GM12878 (cell line): ENCODE measurements at regions not wholly inside any gene's neighbourhood (a gene's known extent, or its start where the extent isn't known, plus 50 kb on each side); places are given as distances from the start of the nearest gene placed in this dataset.

ENCODE experiments used
- ATAC-seq: fragments of 200-7000 bp; cut with Tn5 transposase; 3 replicates; pipeline ENCODE4 v1.9.1; 2020; ENCODE audit warnings: mild to moderate bottlenecking, moderate library complexity
- BruUV-seq: library from RNA; stranded (reverse); fragments of 400-500 nt; replicated peaks from 2 replicates; lab custom pipeline; 2021; lab: Mats Ljungman, UMichigan
- CTCF ChIA-PET: fragments of 300-600 bp; sonication (Branson Sonifier 250); formaldehyde crosslinking; extraction: SDS; loops from one replicate; lab custom pipeline; 2021; ENCODE audit warnings: inconsistent platforms; lab: Yijun Ruan, JAX
- POLR2A ChIA-PET: fragments of 350-600 bp; formaldehyde crosslinking; extraction: SDS; loops from one replicate; lab custom pipeline; 2021; ENCODE audit warnings: inconsistent platforms; lab: Charles Lee
- RAD21 ChIA-PET: fragments of 300-600 bp; sonication (Branson Sonifier 250); formaldehyde crosslinking; loops from one replicate; lab custom pipeline; 2023; ENCODE audit warnings: antibody characterized with exemption; ENCODE audit not compliant: unreplicated experiment; lab: Charles Lee
- SMC1A ChIA-PET: fragments of 300-600 bp; sonication (Branson Sonifier 250); formaldehyde crosslinking; loops from one replicate; lab custom pipeline; 2023; ENCODE audit not compliant: unreplicated experiment, uncharacterized antibody; lab: Charles Lee
- DNase-seq: peaks from one replicate; pipeline ENCODE4 v3.0.0-alpha.2; 2011; ENCODE audit warnings: low read depth, low spot score
- FAIRE-seq: peaks from 3 replicates; lab custom pipeline; 2011; peaks lifted over from hg19 to GRCh38; lab: Jason Lieb, UNC
- H2AFZ ChIP-seq: 2 replicates; pipeline ENCODE4 v1.6.0; 2011; ENCODE audit warnings: low read depth, low read length, control low read depth; ENCODE audit not compliant: control insufficient read depth
- H3K27ac ChIP-seq: 2 replicates; pipeline ENCODE4 v1.5.1; 2011; ENCODE audit warnings: control low read depth; ENCODE audit not compliant: control insufficient read depth, insufficient read depth
- H3K27me3 ChIP-seq, 2 experiments: replicated peaks in 1 of 2; 2 replicates each; pipeline versions ENCODE4 v1.6.0 to v1.6.1; 2011; ENCODE audit warnings: low read length in 1 of 2; ENCODE audit not compliant: control insufficient read depth in 2 of 2, insufficient read depth in 2 of 2
- H3K36me3 ChIP-seq, 2 experiments: 2 replicates each; pipeline ENCODE4 v1.5.1; 2011; ENCODE audit warnings: low read length in 1 of 2; ENCODE audit not compliant: control insufficient read depth in 2 of 2, insufficient read depth in 2 of 2
- H3K4me1 ChIP-seq: 2 replicates; pipeline ENCODE4 v1.6.1; 2011; ENCODE audit warnings: mild to moderate bottlenecking, low read length, moderate library complexity, mixed read lengths; ENCODE audit not compliant: control insufficient read depth, insufficient read depth
- H3K4me2 ChIP-seq: 2 replicates; pipeline ENCODE4 v1.6.0; 2011; ENCODE audit warnings: control low read depth; ENCODE audit not compliant: control insufficient read depth, insufficient read depth
- H3K4me3 ChIP-seq: fragments of 200-600 bp; sonication (generic); 2 replicates; pipeline ENCODE4 v1.5.1; 2016
- H3K79me2 ChIP-seq: 2 replicates; pipeline ENCODE4 v1.6.0; 2011; ENCODE audit warnings: low read length; ENCODE audit not compliant: control insufficient read depth, insufficient read depth
- H3K9ac ChIP-seq: 2 replicates; pipeline ENCODE4 v1.8.0; 2011; ENCODE audit warnings: low read length, control low read depth, mixed read lengths; ENCODE audit not compliant: control insufficient read depth, insufficient read depth
- H3K9me3 ChIP-seq: replicated peaks from 3 replicates; pipeline ENCODE4 v1.5.1; 2011; ENCODE audit warnings: mild to moderate bottlenecking, low read length; ENCODE audit not compliant: control insufficient read depth, insufficient read depth
- H4K20me1 ChIP-seq: 2 replicates; pipeline ENCODE4 v1.6.0; 2011; ENCODE audit not compliant: control insufficient read depth, insufficient read depth
- BACH1 ChIP-seq: fragments of 450-650 bp; IDR thresholded peaks from 2 replicates; pipeline ENCODE4 v1.6.1; 2017; ENCODE audit warnings: mild to moderate bottlenecking, borderline replicate concordance
- BCLAF1 ChIP-seq: fragments of 450-650 bp; IDR thresholded peaks from 2 replicates; pipeline ENCODE4 v1.6.1; 2017; ENCODE audit warnings: antibody characterized with exemption, mild to moderate bottlenecking, moderate library complexity
- BHLHE40 ChIP-seq, 2 experiments: fragments of 450-650 bp in 1 of 2; IDR thresholded peaks; 2 replicates each; pipeline ENCODE4 v1.6.1; 2011 to 2017; ENCODE audit warnings: low read depth in 2 of 2, borderline replicate concordance in 1 of 2, improper control_type of control experiment in 1 of 2, low read length in 1 of 2, mild to moderate bottlenecking in 1 of 2
- CBX5 ChIP-seq: sonication (generic); IDR thresholded peaks from 2 replicates; pipeline ENCODE4 v1.6.1; 2016; ENCODE audit warnings: low read depth, moderate library complexity, mild to moderate bottlenecking, inconsistent platforms
- CEBPB ChIP-seq, 2 experiments: fragments of 150-350 bp in 1 of 2; IDR thresholded peaks; 2 replicates each; pipeline ENCODE4 v1.6.1; 2012 to 2014; ENCODE audit warnings: low read depth in 2 of 2, low read length in 2 of 2, borderline replicate concordance in 1 of 2, inconsistent platforms in 1 of 2
- E4F1 ChIP-seq: fragments of 450-650 bp; IDR thresholded peaks from 2 replicates; pipeline ENCODE4 v1.6.1; 2018; ENCODE audit warnings: borderline replicate concordance, mild to moderate bottlenecking; ENCODE audit not compliant: partially characterized antibody
- MTA3 ChIP-seq: IDR thresholded peaks from 2 replicates; pipeline ENCODE4 v1.6.1; 2012; ENCODE audit warnings: low read length, inconsistent platforms, borderline replicate concordance
- NFYB ChIP-seq: IDR thresholded peaks from 2 replicates; pipeline ENCODE4 v1.6.1; 2011; ENCODE audit warnings: low read depth, mild to moderate bottlenecking, low read length, improper control_type of control experiment, moderate library complexity; ENCODE audit not compliant: insufficient read depth
- PAX5 ChIP-seq: IDR thresholded peaks from 2 replicates; pipeline ENCODE4 v1.6.1; 2011; ENCODE audit warnings: low read depth, low read length, borderline replicate concordance
- ZNF274 ChIP-seq: IDR thresholded peaks from one replicate; pipeline ENCODE4 v1.8.0; 2011; ENCODE audit not compliant: insufficient read length, insufficient read depth
- WGBS: methylation state at CpG from one replicate; pipeline ENCODE4 v1.1.6; 2016; ENCODE audit warnings: low lambda C conversion rate; ENCODE audit not compliant: insufficient replicate concordance, insufficient coverage; ENCODE audit errors: missing lambda C conversion rate; 5-methylcytosine and 5-hydroxymethylcytosine counted together
- in situ Hi-C: fragments of 300-500 bp; cut with MboI; formaldehyde crosslinking; loops from 9 replicates; pipeline ENCODE4 v1.14.3; 2018; ENCODE audit warnings: mixed read lengths
- intact Hi-C: fragments of 100-400 bp; cut with micrococcal nuclease; formaldehyde crosslinking; loops from one replicate; pipeline ENCODE4 v1.14.2; 2022; ENCODE audit not compliant: unreplicated experiment

GRCh38 chr7:81004098-81004497 is 85.2 kb upstream of the SEMA3C start:
- no peak for FAIRE-seq
- no peaks in the 10 kb centered on the region for H3K4me1 ChIP-seq
- intact Hi-C loops (no loop called here), in situ Hi-C loops (no loop called here)
- no peaks in the 10 kb centered on the region for H3K79me2 ChIP-seq
- no peaks in the 10 kb centered on the region for H4K20me1 ChIP-seq
- no peaks in the 10 kb centered on the region for H3K27me3 ChIP-seq
- TF ChIP-seq CEBPB (IDR thresholded peaks at IDR 0.05; ENCODE audit: borderline replicate concordance in 1 of 2, low read depth in 2 of 2, low read length in 2 of 2) (no peak), PAX5 (no peak), E4F1 (no peak), BHLHE40 (IDR thresholded peaks at IDR 0.05; ENCODE audit: borderline replicate concordance in 1 of 2, low read depth in 2 of 2, low read length in 1 of 2) (no peak), CBX5 (no peak), BCLAF1 (no peak), NFYB (no peak), ZNF274 (no peak), BACH1 (no peak), MTA3 (no peak)
- ATAC-seq, result no peak
- DNase-seq, result no peak
- ChIA-PET RAD21 (no interaction called here), POLR2A (no interaction called here), SMC1A (no interaction called here), CTCF (interaction anchor here (1.4 kb wide), 1 partner anchor 8 kb away, joined by 4 read pairs; no protein-coding TSS in a partner anchor)
- WGBS, result 0% methylated on average over 1 of the region's 1 CpG
- no peak overlapping the region for H3K4me3 ChIP-seq
- no peak overlapping the region for H3K4me2 ChIP-seq
- no peaks in the 10 kb centered on the region for H3K9me3 ChIP-seq
- no peaks in the 10 kb centered on the region for H3K36me3 ChIP-seq
- BruUV-seq, result no TSS peak
- no peak overlapping the region for H3K27ac ChIP-seq
- no peak overlapping the region for H2AFZ ChIP-seq
- H3K9ac ChIP-seq, result no peak overlapping the region
